ENCODE measurements at regions not wholly inside any gene's neighbourhood (a gene's known extent, or its start where the extent isn't known, plus 50 kb on each side); places are given as distances from the start of the nearest gene placed in this dataset.

GRCh38 chr13:48593536-48593935, 60.2 kb upstream of the CYSLTR2 start:
- TF ChIP-seq POLR2AphosphoS5 (IDR thresholded peaks at IDR 0.05; ENCODE audit: low read depth, low read length) = no peak
- TF ChIP-seq POLR2A (IDR thresholded peaks at IDR 0.05; ENCODE audit: low read depth, low read length) = no peak
- TF ChIP-seq TAF1 (IDR thresholded peaks at IDR 0.05; ENCODE audit: low read depth, low read length) = no peak
- no peak for TF ChIP-seq PAX5 (IDR thresholded peaks at IDR 0.05; ENCODE audit: insufficient read depth, low read length, severe bottlenecking)
- TF ChIP-seq SPI1 (IDR thresholded peaks at IDR 0.05; ENCODE audit: low read depth, low read length) = no peak

All from GM12891 (cell line).